HCT116 (cell line): ENCODE measurements at regions not wholly inside any gene's neighbourhood (a gene's known extent, or its start where the extent isn't known, plus 50 kb on each side); places are given as distances from the start of the nearest gene placed in this dataset.

Source experiments
- ATAC-seq: fragments of 200-7000 bp; cut with Tn5 transposase; 2 replicates; pipeline ENCODE4 v1.9.1; 2020; ENCODE audit warnings: mild to moderate bottlenecking, moderate library complexity
- BruUV-seq: library from RNA; stranded (reverse); fragments of 400-500 nt; replicated peaks from 2 replicates; lab custom pipeline; 2021; lab: Mats Ljungman, UMichigan
- CTCF ChIA-PET: fragments of 300-600 bp; sonication (Branson Sonifier 250); formaldehyde crosslinking; loops from one replicate; lab custom pipeline; 2021; ENCODE audit warnings: antibody characterized with exemption; lab: Charles Lee
- POLR2A ChIA-PET: fragments of 300-600, 350-600 bp; sonication (Branson Sonifier 250); formaldehyde crosslinking; loops from one replicate; lab custom pipeline; 2021; ENCODE audit warnings: antibody characterized with exemption; lab: Charles Lee
- RAD21 ChIA-PET, 2 experiments: fragments of 300-600 bp; sonication (Branson Sonifier 250); formaldehyde crosslinking; loops; one replicate each; lab custom pipeline; 2023; ENCODE audit warnings: low total read pairs in 2 of 2; ENCODE audit not compliant: uncharacterized antibody in 2 of 2, unreplicated experiment in 2 of 2, low non-redundant PET in 1 of 2; lab: Charles Lee
- DNase-seq: peaks from one replicate; pipeline ENCODE4 v3.0.0-alpha.2; 2010; ENCODE audit warnings: low read depth, low spot score
- H2AFZ ChIP-seq: fragments of 200-600 bp; shearing (Covaris generic), sonication (generic); 2 replicates; pipeline ENCODE4 v1.6.1; 2017; ENCODE audit warnings: low read depth, mixed run types, mixed read lengths, antibody characterized with exemption, low read length; ENCODE audit not compliant: poor library complexity, severe bottlenecking
- H3K27ac ChIP-seq: 2 replicates; pipeline ENCODE4 v1.5.1; 2012; ENCODE audit warnings: low read depth, low read length
- H3K27me3 ChIP-seq: fragments of 200-600 bp; sonication (generic); 2 replicates; pipeline ENCODE4 v1.6.1; 2016; ENCODE audit warnings: mixed run types, low read length, mixed read lengths; ENCODE audit not compliant: insufficient read depth
- H3K36me3 ChIP-seq, 2 experiments: fragments of 200-500 bp in 1 of 2; fragments of 200-600 bp in 1 of 2; sonication (Bioruptor generic) in 1 of 2; sonication (generic) in 1 of 2; 2 replicates each; pipeline versions ENCODE4 v1.5.1 to v1.6.1; 2014 to 2016; ENCODE audit warnings: low read length in 2 of 2, inconsistent platforms in 1 of 2, mixed read lengths in 1 of 2, mixed run types in 1 of 2; ENCODE audit not compliant: insufficient read depth in 2 of 2, control insufficient read depth in 1 of 2
- H3K4me1 ChIP-seq, 2 experiments: fragments of 200-600 bp in 1 of 2; sonication (generic) in 1 of 2; 2 replicates each; pipeline versions ENCODE4 v1.5.1 to v1.6.1; 2012 to 2017; ENCODE audit warnings: low read length in 2 of 2, inconsistent platforms in 1 of 2, mild to moderate bottlenecking in 1 of 2, mixed read lengths in 1 of 2, mixed run types in 1 of 2, moderate library complexity in 1 of 2; ENCODE audit not compliant: insufficient read depth in 2 of 2, control insufficient read depth in 1 of 2
- H3K4me2 ChIP-seq: fragments of 200-600 bp; sonication (generic); 2 replicates; pipeline ENCODE4 v1.6.1; 2017; ENCODE audit warnings: mixed run types, low read length, mixed read lengths
- H3K4me3 ChIP-seq, 2 experiments: fragments of 200-600 bp in 1 of 2; sonication (generic) in 1 of 2; replicated peaks in 1 of 2; 2 replicates each; pipeline ENCODE4 v1.5.1; 2011 to 2016; ENCODE audit warnings: low read length in 2 of 2, control low read depth in 1 of 2, low read depth in 1 of 2, mild to moderate bottlenecking in 1 of 2, mixed read lengths in 1 of 2, mixed run types in 1 of 2
- H3K79me2 ChIP-seq: fragments of 200-600 bp; sonication (generic); 2 replicates; pipeline ENCODE4 v1.6.1; 2017; ENCODE audit warnings: mild to moderate bottlenecking, mixed run types, low read length, moderate library complexity, mixed read lengths; ENCODE audit not compliant: insufficient read depth
- H3K9ac ChIP-seq: fragments of 200-600 bp; sonication (generic); 2 replicates; pipeline ENCODE4 v1.6.1; 2016; ENCODE audit warnings: low read length, mixed read lengths
- H3K9me2 ChIP-seq: fragments of 200-600 bp; sonication (generic), shearing (Covaris generic); 2 replicates; pipeline ENCODE4 v1.6.1; 2017; ENCODE audit warnings: mixed run types, mild to moderate bottlenecking, moderate library complexity; ENCODE audit not compliant: insufficient read depth
- H3K9me3 ChIP-seq, 2 experiments: fragments of 200-500 bp in 1 of 2; fragments of 200-600 bp in 1 of 2; sonication (Bioruptor generic) in 1 of 2; sonication (generic) in 1 of 2; 2 replicates each; pipeline ENCODE4 v1.6.1; 2014 to 2017; ENCODE audit warnings: low read length in 2 of 2, mixed read lengths in 2 of 2, inconsistent platforms in 1 of 2, low read depth in 1 of 2, mild to moderate bottlenecking in 1 of 2, mixed run types in 1 of 2, moderate library complexity in 1 of 2; ENCODE audit not compliant: control insufficient read depth in 1 of 2, insufficient read depth in 1 of 2
- H4K20me1 ChIP-seq: fragments of 200-600 bp; sonication (generic), shearing (Covaris generic); 2 replicates; pipeline ENCODE4 v1.6.1; 2017; ENCODE audit warnings: mixed run types, mild to moderate bottlenecking, moderate library complexity; ENCODE audit not compliant: insufficient read depth
- ATF3 ChIP-seq: IDR thresholded peaks from 2 replicates; pipeline ENCODE4 v1.6.1; 2012
- EGR1 ChIP-seq: IDR thresholded peaks from 2 replicates; pipeline ENCODE4 v1.6.1; 2012; ENCODE audit warnings: low read depth
- ELF1 ChIP-seq: IDR thresholded peaks from 2 replicates; pipeline ENCODE4 v1.6.1; 2012; ENCODE audit warnings: low read depth, borderline replicate concordance
- EZH2 ChIP-seq: fragments of 200-600 bp; sonication (generic); IDR thresholded peaks from 2 replicates; pipeline ENCODE4 v1.6.1; 2017; ENCODE audit warnings: antibody characterized with exemption, mixed run types
- EZH2phosphoT487 ChIP-seq: fragments of 200-600 bp; IDR thresholded peaks from 2 replicates; pipeline ENCODE4 v1.6.1; 2018; ENCODE audit warnings: antibody characterized with exemption, borderline replicate concordance
- FOSL1 ChIP-seq: IDR thresholded peaks from 2 replicates; pipeline ENCODE4 v1.6.1; 2012; ENCODE audit warnings: low read depth
- JUND ChIP-seq: IDR thresholded peaks from 2 replicates; pipeline ENCODE4 v1.6.1; 2012
- SIN3A ChIP-seq: IDR thresholded peaks from 2 replicates; pipeline ENCODE4 v1.6.1; 2012; ENCODE audit warnings: low read depth
- SP1 ChIP-seq: IDR thresholded peaks from 2 replicates; pipeline ENCODE4 v1.6.1; 2012; ENCODE audit warnings: low read depth
- TCF7L2 ChIP-seq: IDR thresholded peaks from 2 replicates; pipeline ENCODE4 v1.7.0; 2011; ENCODE audit warnings: borderline replicate concordance, inconsistent platforms; ENCODE audit not compliant: insufficient read depth, insufficient read length; ENCODE audit errors: extremely low read depth
- YY1 ChIP-seq: IDR thresholded peaks from 2 replicates; pipeline ENCODE4 v1.6.1; 2011; ENCODE audit warnings: low read length, low read depth, moderate library complexity, mild to moderate bottlenecking; ENCODE audit not compliant: insufficient replicate concordance; ENCODE audit errors: extremely low read depth
- ZFX ChIP-seq: fragments of 450-650 bp; IDR thresholded peaks from 2 replicates; pipeline ENCODE4 v1.6.1; 2017
- intact Hi-C: fragments of 100-400 bp; cut with micrococcal nuclease; formaldehyde crosslinking; loops from 2 replicates; pipeline ENCODE4 v1.10.0; 2022

DNA sequence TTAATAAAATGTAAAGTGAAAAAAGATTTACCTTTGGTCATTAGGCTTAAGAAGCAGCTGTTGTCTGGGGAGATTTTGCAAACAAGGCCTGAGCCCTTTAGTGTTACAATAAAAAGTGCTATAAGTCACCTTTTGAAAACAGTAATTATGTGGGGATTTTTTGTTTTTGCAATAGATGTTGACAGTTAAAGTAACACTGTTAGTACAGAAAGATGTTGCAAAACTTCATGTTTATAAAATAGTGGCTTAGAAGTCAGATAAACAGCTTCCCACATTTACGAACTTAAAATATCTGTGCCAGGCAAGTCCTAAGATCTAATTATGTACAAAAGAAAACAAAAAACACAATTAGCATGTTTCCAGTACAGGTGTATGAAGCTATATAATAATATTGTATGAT is 138.0 kb upstream of the IRS2 start:
- Histone ChIP-seq H2AFZ (no peak overlapping the region), H3K4me1 (no peaks in the 10 kb centered on the region), H3K9me2 (no peaks in the 10 kb centered on the region), H3K9me3 (no peaks in the 10 kb centered on the region), H3K9ac (no peak overlapping the region), H3K4me2 (no peak overlapping the region), H3K36me3 (no peaks in the 10 kb centered on the region), H3K4me3 (no peak overlapping the region), H3K79me2 (no peaks in the 10 kb centered on the region), H3K27me3 (no peaks in the 10 kb centered on the region), H3K27ac (no peak overlapping the region), H4K20me1 (no peaks in the 10 kb centered on the region)
- CTCF ChIA-PET = no interaction called here
- POLR2A ChIA-PET = no interaction called here
- ATAC-seq (no peak), DNase-seq (no peak)
- no TSS peak for BruUV-seq
- TF ChIP-seq SP1 = no peak
- no peak for TF ChIP-seq SIN3A
- no peak for TF ChIP-seq JUND
- TF ChIP-seq EZH2 = no peak
- no peak for TF ChIP-seq ELF1
- TF ChIP-seq ZFX = no peak
- no peak for TF ChIP-seq FOSL1
- TF ChIP-seq ATF3 = no peak
- TF ChIP-seq YY1 = no peak
- intact Hi-C loops = no loop called here
- RAD21 ChIA-PET = no interaction called here

- Histone ChIP-seq H3K4me3 (no peak overlapping the region), H4K20me1 (no peaks in the 10 kb centered on the region), H3K27ac (no peak overlapping the region), H3K9me2 (no peaks in the 10 kb centered on the region), H3K27me3 (no peaks in the 10 kb centered on the region), H3K4me2 (no peak overlapping the region), H3K36me3 (no peaks in the 10 kb centered on the region), H2AFZ (no peak overlapping the region), H3K9me3 (no peaks in the 10 kb centered on the region), H3K9ac (no peak overlapping the region), H3K79me2 (no peaks in the 10 kb centered on the region), H3K4me1 (no peaks in the 10 kb centered on the region)
- RAD21 ChIA-PET = no interaction called here
- DNase-seq = no peak
- TF ChIP-seq EZH2phosphoT487 (no peak), YY1 (no peak), EGR1 (no peak), EZH2 (no peak), TCF7L2 (no peak)
- BruUV-seq = no TSS peak
- ATAC-seq = no peak
- CTCF ChIA-PET = no interaction called here
- intact Hi-C loops = no loop called here
- POLR2A ChIA-PET = no interaction called here
Measured at GRCh38 chr13:109922518-109922917, 136.1 kb upstream of the IRS2 start.
